ENCODE measurements at regions not wholly inside any gene's neighbourhood (a gene's known extent, or its start where the extent isn't known, plus 50 kb on each side); places are given as distances from the start of the nearest gene placed in this dataset.
"Not testable (repeated sequence)": the region's sequence is repeated elsewhere in the genome, so short reads cannot be mapped to it uniquely, and the experiment has no call there.

- H3K27ac ChIP-seq (ENCODE audit: low read depth, low read length); H3K4me3 Mint-ChIP-seq; H3K36me3 ChIP-seq (ENCODE audit: insufficient read depth, low read length); H3K27ac Mint-ChIP-seq; H3K27me3 Mint-ChIP-seq; POLR2A ChIA-PET (ENCODE audit: partially characterized antibody); intact Hi-C loops (cut with micrococcal nuclease); H3K27me3 ChIP-seq (ENCODE audit: insufficient read depth, low read length); H3K36me3 Mint-ChIP-seq; H3K4me3 ChIP-seq (ENCODE audit: low read length in 2 of 2); H3K9me3 ChIP-seq (ENCODE audit: control insufficient read depth in 1 of 2, low read length in 2 of 2); H3K4me1 ChIP-seq (ENCODE audit: insufficient read depth, low read length); DNase-seq; H3K4me1 Mint-ChIP-seq; CTCF ChIA-PET (ENCODE audit: partially characterized antibody): not testable (repeated sequence)
- peaks cover 0 to 19% (median 4%) of the 10 kb centered on the region in 8 donors for H3K9me3 Mint-ChIP-seq
Measured at GRCh38 chr13:82459575-82459974, 1422.7 kb downstream of the SLITRK1 start.

GRCh38 chr13:82458169-82458568, 1424.1 kb downstream of the SLITRK1 start:
- Mint-ChIP-seq H3K4me3 (no peak overlapping the region), H3K9me3 (peaks cover 0 to 19% (median 4%) of the 10 kb centered on the region in 8 donors), H3K4me1 (no peaks in the 10 kb centered on the region), H3K27ac (no peak overlapping the region), H3K36me3 (no peaks in the 10 kb centered on the region), H3K27me3 (no peaks in the 10 kb centered on the region)
- Histone ChIP-seq H3K4me1 (ENCODE audit: insufficient read depth, low read length) (no peaks in the 10 kb centered on the region), H3K36me3 (ENCODE audit: insufficient read depth, low read length) (no peaks in the 10 kb centered on the region), H3K27ac (ENCODE audit: low read depth, low read length) (no peak overlapping the region), H3K9me3 (ENCODE audit: control insufficient read depth in 1 of 2, low read length in 2 of 2) (peaks cover 0 to 3% of the 10 kb centered on the region in 2 donors), H3K4me3 (ENCODE audit: low read length in 2 of 2) (no peak overlapping the region), H3K27me3 (ENCODE audit: insufficient read depth, low read length) (no peaks in the 10 kb centered on the region)
- DNase-seq, result no peak
- POLR2A ChIA-PET (ENCODE audit: partially characterized antibody), result no interaction called here
- CTCF ChIA-PET (ENCODE audit: partially characterized antibody), result no interaction called here
- intact Hi-C loops (cut with micrococcal nuclease), result no loop called here

- H3K4me1 ChIP-seq (ENCODE audit: insufficient read depth, low read length); POLR2A ChIA-PET (ENCODE audit: partially characterized antibody); H3K4me3 Mint-ChIP-seq; H3K4me1 Mint-ChIP-seq; DNase-seq; intact Hi-C loops (cut with micrococcal nuclease); H3K27ac Mint-ChIP-seq; H3K27me3 Mint-ChIP-seq; CTCF ChIA-PET (ENCODE audit: partially characterized antibody); H3K27me3 ChIP-seq (ENCODE audit: insufficient read depth, low read length); H3K27ac ChIP-seq (ENCODE audit: low read depth, low read length); H3K4me3 ChIP-seq (ENCODE audit: low read length in 2 of 2); H3K36me3 ChIP-seq (ENCODE audit: insufficient read depth, low read length); H3K9me3 ChIP-seq (ENCODE audit: control insufficient read depth in 1 of 2, low read length in 2 of 2); H3K36me3 Mint-ChIP-seq: not testable (repeated sequence)
- peaks cover 0 to 21% (median 5%) of the 10 kb centered on the region in 8 donors for H3K9me3 Mint-ChIP-seq
Measured at GRCh38 chr13:82457548-82457947, 1424.7 kb downstream of the SLITRK1 start.

GRCh38 chr13:82447416-82448077, 1434.7 kb downstream of the SLITRK1 start:
- H3K4me1 ChIP-seq (ENCODE audit: insufficient read depth, low read length), result no peaks in the 10 kb centered on the region
- H3K36me3 Mint-ChIP-seq, result no peaks in the 10 kb centered on the region
- no peaks in the 10 kb centered on the region for H3K27me3 Mint-ChIP-seq
- H3K4me3 Mint-ChIP-seq, result no peak overlapping the region
- DNase-seq, result no peak
- H3K36me3 ChIP-seq (ENCODE audit: insufficient read depth, low read length), result no peaks in the 10 kb centered on the region
- no peaks in the 10 kb centered on the region for H3K9me3 ChIP-seq (ENCODE audit: control insufficient read depth in 1 of 2, low read length in 2 of 2)
- ChIA-PET CTCF (ENCODE audit: partially characterized antibody) (no interaction called here), POLR2A (ENCODE audit: partially characterized antibody) (no interaction called here)
- intact Hi-C loops (cut with micrococcal nuclease), result no loop called here
- H3K27ac Mint-ChIP-seq, result no peak overlapping the region
- H3K4me1 Mint-ChIP-seq, result no peaks in the 10 kb centered on the region
- no peaks in the 10 kb centered on the region for H3K27me3 ChIP-seq (ENCODE audit: insufficient read depth, low read length)
- H3K9me3 Mint-ChIP-seq, result peaks cover 0 to 7% (median 2%) of the 10 kb centered on the region in 8 donors
- no peak overlapping the region for H3K4me3 ChIP-seq (ENCODE audit: low read length in 2 of 2)
- no peak overlapping the region for H3K27ac ChIP-seq (ENCODE audit: low read depth, low read length)

GRCh38 chr13:82439159-82439904, 1442.9 kb downstream of the SLITRK1 start:
- Histone ChIP-seq H3K4me1 (ENCODE audit: insufficient read depth, low read length) (no peaks in the 10 kb centered on the region), H3K9me3 (ENCODE audit: control insufficient read depth in 1 of 2, low read length in 2 of 2) (no peaks in the 10 kb centered on the region), H3K27ac (ENCODE audit: low read depth, low read length) (no peak overlapping the region), H3K4me3 (ENCODE audit: low read length in 2 of 2) (no peak overlapping the region), H3K27me3 (ENCODE audit: insufficient read depth, low read length) (no peaks in the 10 kb centered on the region), H3K36me3 (ENCODE audit: insufficient read depth, low read length) (no peaks in the 10 kb centered on the region)
- Mint-ChIP-seq H3K4me3 (no peak overlapping the region), H3K36me3 (no peaks in the 10 kb centered on the region), H3K27me3 (no peaks in the 10 kb centered on the region), H3K9me3 (peaks cover 0 to 15% (median 8%) of the 10 kb centered on the region in 8 donors), H3K27ac (no peak overlapping the region), H3K4me1 (no peaks in the 10 kb centered on the region)
- intact Hi-C loops (cut with micrococcal nuclease), result no loop called here
- CTCF ChIA-PET (ENCODE audit: partially characterized antibody), result no interaction called here
- POLR2A ChIA-PET (ENCODE audit: partially characterized antibody), result no interaction called here
- no peak for DNase-seq

GRCh38 chr13:82438320-82438719, 1444.0 kb downstream of the SLITRK1 start:
- DNase-seq, result no peak
- no peak overlapping the region for H3K27ac Mint-ChIP-seq
- H3K4me1 Mint-ChIP-seq, result no peaks in the 10 kb centered on the region
- CTCF ChIA-PET (ENCODE audit: partially characterized antibody), result no interaction called here
- H3K4me3 ChIP-seq (ENCODE audit: low read length in 2 of 2), result no peak overlapping the region
- no peak overlapping the region for H3K4me3 Mint-ChIP-seq
- intact Hi-C loops (cut with micrococcal nuclease), result no loop called here
- no peaks in the 10 kb centered on the region for H3K9me3 ChIP-seq (ENCODE audit: control insufficient read depth in 1 of 2, low read length in 2 of 2)
- POLR2A ChIA-PET (ENCODE audit: partially characterized antibody), result no interaction called here
- no peak overlapping the region for H3K27ac ChIP-seq (ENCODE audit: low read depth, low read length)
- no peaks in the 10 kb centered on the region for H3K4me1 ChIP-seq (ENCODE audit: insufficient read depth, low read length)
- no peaks in the 10 kb centered on the region for H3K27me3 ChIP-seq (ENCODE audit: insufficient read depth, low read length)
- H3K36me3 ChIP-seq (ENCODE audit: insufficient read depth, low read length), result no peaks in the 10 kb centered on the region
- H3K9me3 Mint-ChIP-seq, result peaks cover 0 to 15% (median 8%) of the 10 kb centered on the region in 8 donors
- H3K36me3 Mint-ChIP-seq, result no peaks in the 10 kb centered on the region
- no peaks in the 10 kb centered on the region for H3K27me3 Mint-ChIP-seq

GRCh38 chr13:82436099-82436585, 1446.1 kb downstream of the SLITRK1 start:
- ChIA-PET CTCF (ENCODE audit: partially characterized antibody) (no interaction called here), POLR2A (ENCODE audit: partially characterized antibody) (no interaction called here)
- no peaks in the 10 kb centered on the region for H3K27me3 ChIP-seq (ENCODE audit: insufficient read depth, low read length)
- no peak for DNase-seq
- no peak overlapping the region for H3K4me3 ChIP-seq (ENCODE audit: low read length in 2 of 2)
- Mint-ChIP-seq H3K27ac (no peak overlapping the region), H3K4me3 (no peak overlapping the region), H3K9me3 (peaks cover 0 to 22% (median 8%) of the 10 kb centered on the region in 8 donors), H3K36me3 (no peaks in the 10 kb centered on the region), H3K4me1 (no peaks in the 10 kb centered on the region), H3K27me3 (no peaks in the 10 kb centered on the region)
- no peaks in the 10 kb centered on the region for H3K4me1 ChIP-seq (ENCODE audit: insufficient read depth, low read length)
- H3K27ac ChIP-seq (ENCODE audit: low read depth, low read length), result no peak overlapping the region
- H3K36me3 ChIP-seq (ENCODE audit: insufficient read depth, low read length), result no peaks in the 10 kb centered on the region
- H3K9me3 ChIP-seq (ENCODE audit: control insufficient read depth in 1 of 2, low read length in 2 of 2), result no peaks in the 10 kb centered on the region
- intact Hi-C loops (cut with micrococcal nuclease), result no loop called here

All from CD4-positive, alpha-beta memory T cell (primary cell).